Fibroblast of gingiva (primary cell): ENCODE measurements at regions not wholly inside any gene's neighbourhood (a gene's known extent, or its start where the extent isn't known, plus 50 kb on each side); places are given as distances from the start of the nearest gene placed in this dataset.
A peak's percentile ranks its signal among the peaks of the same experiment; 100 is the strongest.
"Not testable (repeated sequence)": the region's sequence is repeated elsewhere in the genome, so short reads cannot be mapped to it uniquely, and the experiment has no call there.

Experiments
- DNase-seq: peaks from one replicate; pipeline ENCODE4 v3.0.0-alpha.2; 2011; ENCODE audit warnings: low read depth

DNA sequence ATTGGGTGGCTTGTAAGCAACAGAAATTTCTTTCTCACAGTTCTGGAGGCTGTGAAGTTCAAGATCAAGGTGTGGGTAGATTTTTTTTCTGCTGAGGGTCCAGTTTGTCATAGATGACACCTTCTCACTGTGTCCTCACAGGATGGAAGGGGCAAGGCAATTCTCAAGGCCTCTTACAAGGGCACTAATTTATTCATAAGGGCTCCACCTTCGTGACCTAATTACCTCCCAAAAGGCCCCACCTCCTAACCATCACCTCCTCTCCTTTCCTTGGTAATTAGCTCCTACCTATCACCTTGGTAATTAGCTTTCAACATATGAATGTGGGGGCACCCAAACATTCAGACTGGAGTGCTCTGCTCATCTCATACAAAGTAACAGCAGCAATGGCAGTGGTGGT lies 92.3 kb upstream of the CD44 start:
- DNase-seq = no peak

GRCh38 chr11:35047179-35047578 lies 91.8 kb upstream of the CD44 start:
- no peak for DNase-seq

DNA sequence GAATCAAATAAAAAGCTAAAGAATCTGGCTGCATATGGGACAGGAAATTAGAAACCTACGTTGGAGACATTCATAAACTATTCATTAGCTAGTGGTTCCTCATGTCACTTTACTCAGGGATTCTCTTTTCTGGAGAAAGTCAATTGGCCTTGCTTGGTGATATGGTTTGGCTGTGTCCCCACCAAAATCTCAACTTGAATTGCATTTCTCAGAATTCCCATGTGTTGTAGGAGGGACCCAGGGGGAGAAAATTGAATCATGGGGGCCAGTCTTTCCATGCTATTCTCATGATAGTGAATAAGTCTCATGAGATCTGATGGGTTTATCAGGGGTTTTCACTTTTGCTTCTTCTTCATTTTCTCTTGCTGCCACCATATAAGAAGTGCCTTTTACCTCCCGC lies 91.2 kb upstream of the CD44 start:
- DNase-seq = no peak

- not testable (repeated sequence) for DNase-seq
Measured at GRCh38 chr11:35048346-35048745, 90.6 kb upstream of the CD44 start.

GRCh38 chr11:35049859-35050531 lies 89.0 kb upstream of the CD44 start:
- no peak for DNase-seq

DNA sequence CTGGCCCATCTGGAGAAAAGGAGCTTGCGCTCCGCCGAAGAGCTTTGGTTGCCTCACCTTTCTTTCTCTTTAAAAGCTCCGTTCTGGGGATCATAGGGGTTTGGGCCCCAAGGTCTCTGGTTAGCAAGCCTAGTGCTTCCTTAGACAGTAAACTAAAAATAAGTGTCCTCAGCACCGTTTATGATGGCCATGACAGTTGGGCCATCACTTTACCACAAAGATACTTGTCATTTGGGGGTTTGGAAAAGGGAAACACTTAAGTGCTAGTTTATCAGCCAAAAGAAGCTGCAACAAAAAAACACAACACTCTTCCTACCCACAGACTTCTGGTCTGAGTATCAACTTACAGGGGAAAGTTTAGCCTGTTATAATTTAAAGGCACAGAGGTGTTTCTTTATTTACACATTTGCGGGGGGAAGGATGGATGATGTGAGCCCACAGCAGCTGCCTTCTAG lies 88.4 kb upstream of the CD44 start:
- DNase-seq = no peak

- no peak for DNase-seq
Measured at GRCh38 chr11:35056391-35057093, 82.4 kb upstream of the CD44 start.

DNA sequence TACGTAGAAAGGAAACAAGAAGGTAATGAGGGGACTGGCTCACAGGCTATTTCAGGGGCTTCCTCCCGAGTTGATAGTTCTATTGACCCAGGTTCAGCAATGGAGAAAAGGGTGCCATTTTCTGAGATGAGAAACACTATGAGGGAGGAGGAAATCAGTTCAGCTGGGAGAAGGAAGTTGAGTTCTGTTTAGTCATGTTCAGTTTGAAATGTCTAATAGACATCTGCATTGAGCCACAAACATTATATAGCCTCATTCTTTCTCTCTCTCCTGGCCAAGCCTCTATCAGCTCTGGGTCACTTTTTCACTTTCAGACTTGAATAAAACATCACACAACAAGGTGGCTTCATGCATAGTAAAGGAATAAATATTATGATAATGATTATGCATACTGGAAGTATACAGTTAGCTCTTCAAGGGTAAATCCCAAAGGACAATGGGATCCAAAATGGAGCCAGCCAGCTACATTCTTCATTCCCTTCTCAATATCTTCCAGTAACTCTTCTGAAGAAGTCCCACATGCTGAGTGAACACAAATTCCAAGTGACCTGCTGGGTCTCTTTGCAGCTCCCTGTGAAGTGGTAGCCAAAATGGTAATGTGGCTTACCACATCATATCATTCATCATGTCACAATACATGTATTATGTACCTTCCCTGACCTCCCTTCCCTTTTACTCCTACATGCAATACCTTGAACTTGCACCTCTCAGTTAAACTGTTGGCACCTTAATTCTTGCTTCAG lies 80.9 kb upstream of the CD44 start:
- DNase-seq = no peak

- no peak for DNase-seq
Measured at GRCh38 chr11:35058669-35059434, 80.1 kb upstream of the CD44 start.

GRCh38 chr11:35061516-35062440 lies 77.2 kb upstream of the CD44 start:
- DNase-seq = no peak

DNA sequence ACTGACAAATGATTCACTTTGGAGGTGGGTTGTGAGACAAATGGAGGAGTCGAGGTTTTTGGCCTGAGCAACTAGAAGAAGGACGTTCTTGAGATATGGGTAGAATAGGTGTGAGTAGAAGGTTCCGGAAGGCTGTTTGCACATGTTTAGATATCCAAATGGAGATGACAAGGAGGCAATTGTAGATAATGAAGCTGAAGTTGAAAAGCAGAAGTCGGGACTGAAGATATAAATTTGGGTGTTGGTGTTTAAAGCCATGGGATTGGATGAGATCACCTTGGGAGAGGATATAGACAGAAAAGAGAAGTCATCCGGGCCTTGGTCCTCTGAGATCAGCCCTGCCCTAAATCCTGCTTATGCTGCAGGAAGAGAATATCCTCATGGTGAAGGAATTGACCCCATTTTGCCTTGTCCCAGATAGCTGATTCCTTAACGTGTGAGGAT lies 75.5 kb upstream of the CD44 start:
- no peak for DNase-seq

GRCh38 chr11:35064114-35064800 lies 74.7 kb upstream of the CD44 start:
- peak; percentile 81 for DNase-seq

GRCh38 chr11:35065566-35065965 lies 73.4 kb upstream of the CD44 start:
- DNase-seq = peak; percentile 43

DNA sequence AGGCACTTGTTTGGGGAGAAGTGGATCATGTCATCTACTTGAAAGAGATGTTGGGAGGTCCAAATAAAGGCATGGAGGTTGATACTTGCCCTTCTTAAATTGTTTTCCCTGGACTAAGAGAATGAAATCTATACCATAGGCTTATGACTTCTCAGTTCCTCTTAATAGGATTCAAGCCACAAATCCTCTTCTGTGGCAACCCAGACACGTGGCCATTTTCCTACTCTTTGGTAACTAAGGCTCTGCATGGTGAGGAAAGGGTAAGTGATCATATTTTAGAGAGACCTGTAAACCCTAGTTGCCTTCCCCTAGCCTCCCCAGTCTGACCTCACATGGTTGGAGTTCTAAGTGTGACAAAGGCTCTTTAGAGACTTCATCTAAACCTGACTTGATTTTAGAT lies 72.9 kb upstream of the CD44 start:
- DNase-seq = no peak

- DNase-seq = no peak
Measured at GRCh38 chr11:35066783-35067423, 72.1 kb upstream of the CD44 start.

DNA sequence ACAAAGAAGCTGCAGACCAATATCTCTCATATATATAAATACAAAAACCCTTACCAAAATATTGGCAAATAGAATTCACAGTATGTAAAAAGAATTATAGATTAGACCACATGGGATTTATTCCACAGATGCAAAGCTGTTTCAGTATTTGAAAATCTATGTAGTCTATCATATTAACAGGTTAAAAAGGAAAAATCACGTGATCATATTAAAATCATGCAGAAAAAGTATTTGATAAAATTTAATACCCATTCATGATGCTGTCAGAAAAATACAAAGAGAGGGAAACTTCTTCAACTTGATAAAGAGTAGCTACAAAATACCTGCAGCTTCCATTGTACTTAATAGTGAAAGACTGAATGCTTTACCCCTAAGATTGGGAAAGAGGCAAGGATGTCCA lies 67.2 kb upstream of the CD44 start:
- no peak for DNase-seq

- no peak for DNase-seq
Measured at GRCh38 chr11:35073691-35074419, 65.1 kb upstream of the CD44 start.

DNA sequence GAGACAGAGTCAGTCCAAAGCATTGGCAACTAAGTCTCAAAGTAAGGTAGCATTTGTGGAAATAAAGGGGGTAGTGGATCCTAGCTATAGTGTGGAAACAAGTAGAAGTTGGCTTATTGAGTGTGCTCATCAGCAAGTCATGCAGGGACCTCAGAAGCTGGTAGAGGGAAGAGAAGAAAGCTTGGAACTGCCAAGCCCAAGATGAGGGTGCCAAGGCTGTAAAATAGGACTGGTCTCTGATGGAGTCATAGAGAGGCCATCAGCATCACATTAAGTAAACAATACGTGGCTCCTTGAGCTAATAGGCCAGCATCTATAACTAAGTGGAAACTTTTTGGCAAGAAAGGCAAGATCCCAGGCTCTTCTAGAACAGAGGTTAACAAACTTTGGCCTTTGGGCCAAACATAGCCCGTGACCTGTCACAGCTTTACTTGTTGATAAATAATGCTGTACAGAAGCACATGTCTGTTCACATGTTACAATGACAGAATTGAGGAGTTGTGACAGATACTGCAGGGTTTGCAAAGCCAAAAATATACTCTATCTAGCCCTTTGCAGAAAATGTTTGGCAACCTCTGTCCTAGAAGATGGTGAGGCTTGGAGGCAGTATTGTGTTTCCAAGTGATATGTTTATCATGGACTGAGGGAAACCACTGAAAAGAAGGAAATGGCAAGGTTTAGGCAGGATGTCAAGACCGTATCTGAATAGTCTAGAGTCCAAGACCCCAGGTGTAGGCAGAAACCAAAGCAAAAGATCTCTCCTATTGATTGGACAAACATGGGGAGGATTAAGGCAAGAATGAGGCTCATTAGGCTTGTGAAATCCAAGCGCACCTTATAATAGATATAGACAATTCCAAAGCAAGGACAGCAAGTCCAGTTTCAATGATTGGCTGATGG lies 62.5 kb upstream of the CD44 start:
- DNase-seq = no peak
